ENCODE measurements at regions not wholly inside any gene's neighbourhood (a gene's known extent, or its start where the extent isn't known, plus 50 kb on each side); places are given as distances from the start of the nearest gene placed in this dataset.
"Not testable (repeated sequence)": the region's sequence is repeated elsewhere in the genome, so short reads cannot be mapped to it uniquely, and the experiment has no call there.

DNA sequence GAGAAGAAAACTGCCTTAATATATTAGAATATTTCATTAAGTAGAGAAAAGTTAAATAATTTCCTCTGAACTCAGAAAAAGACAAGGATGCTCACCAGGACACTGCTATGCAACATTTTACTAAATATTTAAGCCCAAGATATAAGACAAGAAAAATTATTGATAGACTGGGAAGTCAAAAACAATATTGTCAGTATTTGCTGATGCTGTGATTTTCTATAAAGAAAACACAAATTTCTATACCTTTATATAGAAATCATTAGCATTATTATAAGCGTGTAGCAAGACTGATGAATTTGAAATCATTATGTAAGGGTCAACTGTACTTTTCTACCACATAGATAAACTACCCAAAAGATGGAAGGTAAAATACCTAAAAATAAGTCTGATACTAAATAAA lies 451.0 kb downstream of the RNF144A start:
- no peak for DNase-seq (ENCODE audit: low read depth in 1 of 2, low spot score in 1 of 2)

DNA sequence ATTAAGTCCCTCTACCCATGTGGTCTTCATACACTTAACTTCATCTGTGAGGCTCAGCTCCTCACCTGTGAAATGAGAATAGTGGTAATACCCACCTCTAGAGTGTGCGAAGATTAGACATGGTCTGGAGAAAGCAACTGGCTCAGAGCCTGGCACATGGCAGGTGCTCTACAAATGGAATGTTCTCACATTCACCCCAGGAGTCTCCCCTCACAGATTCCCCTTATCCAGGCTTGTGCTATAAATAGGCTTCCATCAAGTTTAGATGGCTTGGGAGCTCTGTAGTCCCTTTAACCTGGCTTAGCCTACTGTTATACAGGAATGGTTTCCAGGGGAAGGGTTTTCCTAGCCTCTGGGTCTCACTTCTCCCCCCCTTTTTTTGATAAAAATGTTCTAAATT lies 455.9 kb downstream of the RNF144A start:
- DNase-seq (ENCODE audit: low read depth in 1 of 2, low spot score in 1 of 2) = no peak

DNA sequence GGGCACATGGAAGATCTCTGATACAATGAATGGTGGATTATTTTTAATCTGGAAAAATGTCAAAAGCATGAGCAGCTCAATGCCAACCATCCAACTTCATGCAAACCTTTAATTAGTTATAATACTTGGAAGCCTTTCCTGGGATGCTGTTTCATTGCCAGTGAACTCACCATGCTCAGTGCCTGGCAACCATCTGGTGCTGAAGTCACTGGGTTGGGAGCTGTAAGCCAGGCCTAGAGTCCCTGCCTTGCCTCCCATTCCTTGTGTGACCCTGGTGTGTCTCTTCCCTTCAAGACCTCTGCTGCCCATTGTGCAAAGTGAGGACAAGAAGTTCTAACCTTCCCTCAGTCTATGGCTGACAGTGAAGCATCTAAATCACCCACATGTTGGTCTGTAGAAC lies 458.7 kb downstream of the RNF144A start:
- DNase-seq (ENCODE audit: low read depth in 1 of 2, low spot score in 1 of 2) = no peak

DNA sequence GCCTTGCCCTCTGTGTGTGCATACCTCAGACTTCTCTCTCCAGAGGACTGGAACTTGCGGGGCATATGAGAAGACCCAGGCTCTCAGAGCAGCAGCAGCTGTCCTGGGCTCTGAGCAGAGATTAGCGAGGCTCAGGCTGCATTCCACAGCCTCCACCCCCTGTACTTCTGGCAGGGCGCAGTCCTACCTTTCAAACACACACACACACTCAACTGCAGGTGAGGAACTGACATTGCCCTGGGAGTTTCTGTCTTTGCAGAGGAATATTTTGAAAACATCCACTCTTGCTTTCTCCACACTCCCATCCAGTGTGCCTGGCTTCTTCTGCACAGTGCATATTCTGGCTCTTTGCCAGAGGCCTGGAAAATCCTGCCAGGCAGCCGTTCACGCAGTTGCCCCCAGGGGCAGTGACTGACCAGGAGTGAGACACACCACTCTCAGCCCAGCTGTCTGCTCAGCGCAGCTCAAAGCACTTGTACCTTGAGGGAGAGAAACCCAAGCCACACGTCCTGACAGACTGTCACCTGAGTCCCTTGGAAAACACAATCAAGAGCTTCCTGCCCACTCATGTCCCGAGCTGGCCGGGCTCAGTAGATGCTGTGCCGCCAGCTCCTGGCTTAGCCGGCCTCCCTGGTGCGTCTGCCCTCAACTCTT lies 460.8 kb downstream of the RNF144A start:
- DNase-seq (ENCODE audit: low read depth in 1 of 2, low spot score in 1 of 2) = no peak

DNA sequence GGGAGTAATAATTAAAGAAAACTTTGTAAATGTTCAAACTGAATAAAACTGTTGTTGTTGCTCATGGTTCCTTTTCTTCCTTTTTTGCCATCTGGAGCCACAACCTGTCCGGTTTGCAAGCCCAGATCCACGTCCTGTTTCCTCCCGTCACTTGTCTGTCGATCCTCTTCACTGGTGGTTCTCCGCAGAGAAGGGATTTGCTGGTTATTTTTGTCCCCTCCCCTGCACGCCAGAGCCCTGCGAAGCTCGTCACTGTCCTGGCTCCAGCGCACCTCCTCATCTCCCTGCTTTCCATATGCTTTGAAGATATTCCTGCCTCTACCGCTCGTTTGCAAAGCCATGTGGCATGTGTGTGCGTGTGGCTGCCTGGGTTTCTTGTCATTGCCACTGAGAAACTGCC lies 461.4 kb downstream of the RNF144A start:
- DNase-seq (ENCODE audit: low read depth in 1 of 2, low spot score in 1 of 2) = no peak

DNA sequence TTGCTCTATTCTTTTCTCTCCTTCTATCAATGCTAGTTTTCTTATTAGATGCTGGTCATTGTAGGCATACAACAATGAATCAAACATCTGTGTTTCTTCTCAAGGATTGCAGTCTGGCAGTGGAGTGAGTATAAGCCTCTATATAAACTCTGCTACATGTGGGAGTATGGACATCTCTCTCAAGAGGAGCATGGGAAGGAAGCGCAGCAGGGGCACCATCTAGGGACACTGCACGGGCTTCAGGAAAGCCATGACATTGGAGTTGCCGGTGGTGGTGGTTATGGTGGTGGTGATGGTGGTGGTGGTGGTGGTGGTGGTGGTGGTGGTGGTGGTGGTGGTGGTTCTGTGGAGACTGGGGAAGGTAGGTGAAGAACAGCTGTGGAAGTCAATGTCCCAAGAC lies 462.6 kb downstream of the RNF144A start:
- no peak for DNase-seq (ENCODE audit: low read depth in 1 of 2, low spot score in 1 of 2)

DNA sequence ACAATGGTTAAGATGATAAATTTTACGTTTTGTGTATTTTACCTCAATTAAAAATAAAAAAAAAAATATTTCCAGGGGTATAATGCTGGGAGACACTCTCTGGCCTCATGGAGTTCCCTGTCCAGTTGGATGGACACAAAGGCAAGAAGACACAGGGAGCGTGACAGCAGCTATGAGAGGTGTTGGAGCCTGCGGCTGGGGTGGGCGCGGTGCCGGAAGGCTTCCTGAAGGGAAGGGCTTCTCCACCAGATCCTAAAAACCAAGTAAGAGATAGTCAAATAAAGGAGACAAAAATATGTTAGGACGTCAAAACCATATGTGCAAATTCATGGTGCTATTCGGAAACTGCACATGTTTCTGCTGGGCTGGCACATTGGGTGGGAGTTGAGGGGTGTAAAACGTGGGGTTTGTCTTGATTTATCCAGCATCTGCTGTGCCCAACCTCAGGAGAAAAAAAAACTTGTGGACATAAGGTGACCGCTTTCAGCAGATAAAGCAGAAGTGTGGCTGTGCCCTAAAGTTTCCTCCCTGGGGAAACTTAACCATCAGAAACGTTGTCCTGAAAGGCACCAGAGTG lies 467.6 kb downstream of the RNF144A start:
- no peak for DNase-seq (ENCODE audit: low read depth in 1 of 2, low spot score in 1 of 2)

DNA sequence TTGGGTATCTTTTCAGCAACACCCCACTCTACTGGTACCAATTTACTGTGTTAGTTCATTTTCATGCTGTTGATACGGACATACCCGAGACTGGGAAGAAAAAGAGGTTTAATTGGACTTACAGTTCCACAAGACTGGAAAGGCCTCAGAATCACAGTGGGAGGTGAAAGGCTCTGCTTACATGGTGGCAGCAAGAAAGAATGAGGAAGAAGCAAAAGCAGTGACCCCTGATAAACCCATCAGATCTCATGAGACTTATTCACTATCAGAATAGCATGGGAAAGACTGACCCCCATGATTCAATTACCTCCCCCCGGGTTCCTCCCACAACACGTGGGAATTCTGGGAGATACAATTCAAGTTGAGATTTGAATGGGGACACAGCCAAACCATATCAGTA lies 473.1 kb downstream of the RNF144A start:
- DNase-seq (ENCODE audit: low read depth in 1 of 2, low spot score in 1 of 2) = not testable (repeated sequence)

DNA sequence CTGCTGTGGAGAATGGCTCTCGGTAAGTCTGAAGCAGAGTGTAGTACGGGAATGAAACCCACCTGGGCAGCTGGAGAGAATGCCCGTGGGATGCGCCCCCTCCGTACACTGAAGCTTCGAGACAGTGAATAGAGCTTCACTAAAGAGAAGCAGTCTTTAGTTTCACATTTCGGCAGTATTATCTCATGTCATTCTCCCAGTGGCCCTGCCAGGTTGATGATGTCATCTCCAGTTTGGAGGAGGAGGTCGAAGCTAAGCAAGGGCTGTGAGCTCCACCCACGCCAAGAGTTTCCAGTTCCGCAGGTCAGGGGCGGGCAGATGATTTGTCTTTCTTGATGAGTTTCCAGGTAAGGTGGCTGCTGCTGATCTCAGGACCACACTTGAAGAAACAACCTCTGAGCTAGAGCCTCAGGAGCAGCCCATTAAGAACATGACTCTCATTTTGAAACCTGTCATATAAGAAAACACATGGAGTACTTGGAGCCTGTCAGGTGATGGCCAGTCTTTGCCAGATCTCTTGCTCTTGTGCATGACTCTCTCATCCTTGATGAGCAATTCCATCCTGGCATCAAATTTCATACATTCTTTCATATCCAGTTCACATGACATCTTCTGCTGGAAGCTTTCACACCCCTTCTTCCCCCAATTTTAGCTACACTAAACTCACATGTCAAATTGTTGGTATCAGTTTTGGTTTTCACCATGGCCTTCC lies 475.0 kb downstream of the RNF144A start:
- DNase-seq (ENCODE audit: low read depth in 1 of 2, low spot score in 1 of 2) = no peak

DNA sequence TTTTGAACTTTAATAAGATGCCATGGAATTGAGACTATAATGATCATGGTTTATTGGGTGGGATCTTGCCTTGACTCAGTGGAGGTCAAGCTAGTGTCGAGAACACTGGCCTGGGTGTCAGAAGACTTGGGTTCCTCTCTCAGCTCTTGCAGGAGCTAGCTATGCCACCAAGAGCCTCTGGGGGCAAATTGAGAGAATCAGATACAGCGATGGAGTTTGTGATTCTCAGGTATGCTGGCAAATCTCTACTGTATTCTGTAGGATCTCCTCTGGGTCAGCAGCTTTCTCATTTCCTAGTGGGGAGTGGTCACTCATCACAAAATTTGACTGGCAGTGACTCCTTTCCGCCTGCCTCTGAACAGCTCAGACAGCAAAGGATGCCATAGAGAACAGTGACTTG lies 477.0 kb downstream of the RNF144A start:
- DNase-seq (ENCODE audit: low read depth in 1 of 2, low spot score in 1 of 2) = no peak

DNA sequence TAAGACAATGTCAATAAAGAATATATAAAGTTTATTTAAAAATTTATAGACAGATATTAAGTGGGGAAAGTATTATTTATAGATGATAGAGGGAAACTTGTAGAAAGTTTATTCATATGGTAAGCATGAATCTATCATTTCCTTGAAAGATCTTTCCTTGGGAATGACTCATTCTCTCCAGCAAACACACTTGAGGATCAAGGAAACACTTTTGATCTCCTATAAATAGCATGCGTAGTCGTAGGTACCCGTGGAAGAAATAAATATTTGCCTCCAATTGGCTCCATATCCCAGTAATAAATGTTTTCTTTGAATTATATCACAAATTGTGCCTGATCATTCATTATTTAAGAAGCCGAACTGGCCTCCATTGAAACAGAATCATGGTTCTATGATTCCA lies 483.4 kb downstream of the RNF144A start:
- DNase-seq (ENCODE audit: low read depth in 1 of 2, low spot score in 1 of 2) = no peak

DNA sequence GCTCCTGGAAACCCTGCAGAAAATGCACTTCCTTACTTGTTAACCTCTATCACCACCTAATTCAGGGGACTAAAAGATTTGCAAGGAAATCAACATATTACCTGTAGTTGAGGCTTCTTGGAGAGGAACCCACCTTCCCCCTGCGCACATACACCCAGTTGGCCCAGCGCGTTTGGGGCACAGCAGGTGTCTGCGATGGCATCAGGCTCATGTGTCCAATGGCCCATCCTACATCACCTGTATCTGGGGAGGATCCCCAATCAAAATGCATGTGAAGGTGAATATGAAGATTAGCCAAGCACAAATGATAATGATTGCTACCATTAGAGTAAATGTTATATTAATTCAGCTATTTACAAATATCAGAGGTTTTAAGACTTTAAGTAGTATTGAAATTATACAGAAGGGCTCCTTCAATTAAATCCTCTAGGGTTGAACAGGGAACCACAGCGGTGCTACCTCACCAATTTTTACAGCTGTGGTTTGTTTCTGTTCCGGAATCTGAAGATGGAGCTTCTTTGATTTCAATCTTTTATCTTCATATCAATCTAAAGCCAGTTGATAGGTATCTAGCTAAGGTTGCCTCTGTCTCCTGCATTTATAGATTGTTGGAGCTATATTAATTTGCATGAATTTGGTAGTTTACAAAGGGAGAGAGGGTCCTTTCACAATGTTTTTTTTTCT lies 486.0 kb downstream of the RNF144A start:
- DNase-seq (ENCODE audit: low read depth in 1 of 2, low spot score in 1 of 2) = no peak

DNA sequence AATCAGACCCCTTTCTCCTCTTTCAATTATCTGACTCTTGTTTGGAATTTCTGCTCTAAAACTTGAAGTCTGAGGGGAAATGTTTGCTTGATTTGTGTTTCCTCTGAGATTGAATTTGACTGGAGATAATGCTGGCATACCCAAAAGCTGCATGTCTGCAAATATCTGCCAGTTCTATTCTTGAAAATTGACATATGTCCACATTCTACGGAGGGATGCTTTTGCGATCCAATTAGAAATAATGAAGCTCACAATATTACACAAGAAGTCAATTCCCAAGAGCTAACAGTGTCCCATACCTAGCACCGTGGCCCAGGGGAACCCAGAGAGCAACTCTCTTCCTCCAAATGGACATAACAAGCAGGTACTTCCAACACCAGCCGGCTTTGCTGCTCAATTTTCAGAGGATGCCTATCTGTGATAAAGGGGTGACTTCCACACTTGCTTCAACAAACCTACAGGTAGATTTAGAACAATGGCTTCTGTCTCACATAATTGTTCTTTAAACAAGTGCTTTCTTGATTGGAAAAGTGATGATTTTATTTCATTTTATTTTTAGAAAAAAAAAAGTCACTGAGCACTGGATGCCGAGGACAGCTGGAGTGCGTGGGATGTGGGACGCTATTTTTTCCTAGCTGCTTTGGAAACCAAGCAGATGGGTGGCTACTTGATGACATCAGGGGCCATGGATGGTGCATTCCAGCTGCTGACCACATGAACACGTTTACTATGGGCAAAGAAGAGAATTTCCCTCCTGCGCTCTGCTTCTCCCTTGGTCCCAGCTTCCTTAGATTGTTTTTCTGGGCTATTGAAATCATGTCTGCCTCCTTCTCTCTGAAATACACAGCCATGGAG lies 488.9 kb downstream of the RNF144A start:
- DNase-seq (ENCODE audit: low read depth in 1 of 2, low spot score in 1 of 2) = no peak

DNA sequence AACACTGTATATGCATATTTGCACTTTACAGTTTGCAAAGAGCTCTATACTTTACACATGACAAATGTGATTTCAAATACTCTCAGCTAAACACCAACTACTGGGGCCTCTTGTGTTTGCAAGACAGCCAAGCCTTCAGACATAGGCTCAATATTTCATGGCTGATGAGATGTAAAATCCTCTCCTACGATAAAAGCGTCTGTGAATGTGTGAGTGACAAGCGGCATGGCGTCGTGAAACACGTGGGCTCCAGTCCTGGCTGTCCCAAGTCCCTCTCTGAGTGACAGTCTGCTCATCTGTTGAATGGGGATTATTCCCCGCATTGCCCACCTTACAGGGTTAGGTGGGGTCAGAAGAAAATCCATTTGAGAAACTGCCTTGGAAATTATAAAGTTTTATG lies 489.8 kb downstream of the RNF144A start:
- DNase-seq (ENCODE audit: low read depth in 1 of 2, low spot score in 1 of 2) = no peak

DNA sequence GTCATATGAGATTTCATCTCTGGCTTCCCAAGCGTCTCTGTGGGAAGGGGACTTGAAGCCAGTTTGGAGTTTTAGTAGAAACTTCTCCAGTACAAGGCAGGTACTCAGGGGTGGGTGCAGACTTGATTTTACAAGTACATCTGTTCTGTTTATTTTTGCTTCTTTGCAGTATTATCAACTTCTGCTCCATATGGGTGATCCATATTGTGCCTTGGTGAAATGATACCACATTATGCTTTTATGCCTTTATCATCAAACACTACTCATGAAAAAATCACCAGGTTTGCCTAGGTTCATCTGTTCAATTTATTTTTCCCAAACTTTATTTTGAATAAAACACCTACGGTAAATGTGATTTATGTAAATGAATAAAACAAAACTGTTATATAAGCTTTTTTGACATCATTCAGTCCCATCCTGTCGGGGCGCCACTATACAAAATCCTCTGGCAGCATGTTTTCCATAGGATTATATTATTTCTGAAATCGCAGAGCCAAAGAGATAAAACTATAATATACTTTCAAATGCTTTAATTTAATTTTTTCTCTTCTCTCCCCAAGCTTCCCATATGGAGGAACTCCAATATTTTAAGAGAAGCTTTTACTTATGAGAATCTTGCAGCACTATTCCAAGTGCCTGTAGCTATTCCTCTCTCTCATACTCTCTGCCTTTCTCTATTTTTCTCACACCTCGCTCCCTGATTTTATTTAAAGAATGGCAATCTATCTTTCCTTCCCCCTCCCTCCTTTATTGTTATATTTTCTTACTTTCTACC lies 490.9 kb downstream of the RNF144A start:
- DNase-seq (ENCODE audit: low read depth in 1 of 2, low spot score in 1 of 2) = no peak

DNA sequence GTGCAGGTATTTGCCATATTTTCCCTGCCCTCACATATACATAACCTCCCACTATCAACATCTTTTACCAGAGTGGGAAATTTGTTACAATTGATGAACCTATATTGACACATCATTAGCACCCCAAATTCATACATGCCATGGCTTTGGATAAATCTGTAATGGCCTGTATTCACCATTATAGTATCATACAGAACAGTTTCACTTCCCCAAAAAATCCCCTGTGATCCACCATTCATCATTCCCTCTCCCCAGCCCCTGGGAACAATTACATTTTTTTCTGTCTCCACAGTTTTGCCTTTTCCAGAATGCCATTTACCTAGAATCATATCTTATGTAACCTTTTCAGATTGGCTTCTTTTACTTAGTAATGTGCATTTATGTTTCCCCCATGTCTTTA lies 494.5 kb downstream of the RNF144A start:
- no peak for DNase-seq (ENCODE audit: low read depth in 1 of 2, low spot score in 1 of 2)

DNA sequence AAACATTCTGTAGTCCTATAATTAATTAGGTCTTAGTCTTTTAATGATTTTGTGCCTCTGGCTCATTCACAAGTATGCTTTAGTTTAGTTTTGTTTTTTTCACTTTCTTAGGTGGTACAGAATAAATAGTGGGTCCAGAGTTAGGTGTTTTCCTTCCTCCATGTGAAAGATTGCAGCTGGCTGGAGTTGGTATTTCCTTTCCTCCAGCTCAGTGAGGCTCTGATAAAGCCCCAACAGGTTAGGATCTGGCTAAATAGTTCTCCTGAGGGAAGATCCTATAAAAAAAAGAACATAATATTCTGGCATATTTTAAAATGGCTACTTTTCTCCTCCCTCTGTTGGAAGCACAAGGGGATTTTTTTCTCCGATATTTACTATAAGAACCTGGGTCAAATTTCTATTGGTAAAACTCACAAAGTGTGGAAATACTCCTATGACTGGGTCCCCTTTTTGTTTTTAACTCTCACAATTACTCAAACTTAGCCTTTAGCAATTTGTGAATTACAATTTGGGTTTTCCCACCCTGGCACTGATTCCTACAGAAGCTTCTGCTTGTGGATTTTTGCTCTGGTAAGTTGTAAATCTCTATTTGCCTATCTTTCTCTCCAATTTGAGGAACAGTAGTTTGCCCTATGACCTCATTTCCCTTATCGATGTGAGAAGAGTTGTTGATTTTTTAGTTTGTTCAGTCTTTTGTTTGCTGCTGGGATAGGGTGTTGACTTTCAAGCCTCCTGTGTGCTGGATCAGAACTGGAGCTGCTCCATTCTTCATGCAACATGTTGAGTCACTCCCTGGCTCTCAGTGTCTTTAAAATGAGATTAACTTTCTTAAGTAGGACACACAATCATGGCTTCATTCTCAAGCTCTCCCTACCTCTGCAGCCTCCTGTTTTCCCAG lies 500.9 kb downstream of the RNF144A start:
- no peak for DNase-seq (ENCODE audit: low read depth in 1 of 2, low spot score in 1 of 2)

DNA sequence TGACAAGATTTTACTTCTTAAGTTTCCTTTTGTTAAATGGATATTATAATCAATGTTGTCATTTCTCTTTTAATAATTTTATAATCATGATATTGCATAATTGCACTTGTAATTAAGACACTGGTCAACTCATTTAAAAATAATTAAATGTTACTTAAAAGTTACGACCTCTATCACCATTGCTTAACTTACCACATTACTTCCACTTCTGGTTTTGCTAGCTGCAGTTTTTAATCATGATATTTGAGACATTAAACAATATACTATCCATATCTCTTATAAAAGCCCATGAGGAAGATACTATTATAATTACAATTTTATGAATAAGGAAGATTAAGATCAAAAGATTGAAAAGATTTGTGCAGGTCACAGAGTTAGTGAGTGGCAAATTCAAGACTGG lies 502.0 kb downstream of the RNF144A start:
- DNase-seq (ENCODE audit: low read depth in 1 of 2, low spot score in 1 of 2) = no peak

DNA sequence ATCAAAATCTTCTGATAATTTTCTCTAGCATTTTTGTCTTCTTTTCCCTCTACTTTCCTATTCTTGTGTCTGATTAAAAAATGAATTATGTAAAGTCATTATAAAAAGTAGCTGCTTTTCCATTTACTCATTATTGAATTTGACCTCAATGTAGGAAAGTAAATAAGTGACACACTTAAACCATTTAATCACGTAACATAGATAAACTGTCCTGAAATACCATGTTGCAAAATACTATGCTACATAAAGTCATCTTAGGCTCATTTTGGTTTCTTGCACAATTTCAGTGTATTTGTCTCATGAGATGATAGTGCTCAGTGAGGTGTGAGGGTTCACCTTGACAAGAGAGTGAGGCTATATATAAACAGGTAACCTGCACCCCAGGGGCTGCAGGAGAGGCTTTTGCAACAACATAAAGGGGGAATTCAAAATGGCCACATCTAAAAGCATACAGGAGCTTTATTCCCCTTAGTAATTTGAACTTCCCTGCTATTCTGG lies 502.7 kb downstream of the RNF144A start:
- no peak for DNase-seq (ENCODE audit: low read depth in 1 of 2, low spot score in 1 of 2)
